DOHH2 (cell line): ENCODE measurements at regions not wholly inside any gene's neighbourhood (a gene's known extent, or its start where the extent isn't known, plus 50 kb on each side); places are given as distances from the start of the nearest gene placed in this dataset.

Experiments
- CTCF ChIP-seq: fragments of 200-600 bp; sonication (generic); IDR thresholded peaks from one replicate; pipeline ENCODE4 v1.5.1; 2014; ENCODE audit warnings: antibody characterized with exemption, mild to moderate bottlenecking, low read depth, low read length; ENCODE audit not compliant: poor library complexity, severe bottlenecking
- EZH2phosphoT487 ChIP-seq: fragments of 200-600 bp; sonication (generic); IDR thresholded peaks from 2 replicates; pipeline ENCODE4 v1.6.1; 2017; ENCODE audit warnings: borderline replicate concordance, mild to moderate bottlenecking, antibody characterized with exemption, low read length, moderate library complexity, mixed read lengths

- TF ChIP-seq CTCF (no peak), EZH2phosphoT487 (no peak)
These were observed 81.4 kb upstream of the WDR1 start for GRCh38 chr4:10197952-10198351.
